ENCODE measurements at regions not wholly inside any gene's neighbourhood (a gene's known extent, or its start where the extent isn't known, plus 50 kb on each side); places are given as distances from the start of the nearest gene placed in this dataset.

GRCh38 chr21:35457097-35457804, 408.1 kb upstream of the RUNX1 start:
- TF ChIP-seq GATA2 (IDR thresholded peaks at IDR 0.05; ENCODE audit: low read depth, low read length) (no peak), GATA3 (IDR thresholded peaks at IDR 0.05; ENCODE audit: low read depth, low read length) (no peak)

- no peak for TF ChIP-seq GATA2 (IDR thresholded peaks at IDR 0.05; ENCODE audit: low read depth, low read length)
- no peak for TF ChIP-seq GATA3 (IDR thresholded peaks at IDR 0.05; ENCODE audit: low read depth, low read length)
Observed at GRCh38 chr21:35451276-35451675, 402.2 kb upstream of the RUNX1 start.

GRCh38 chr21:35450830-35451229, 401.7 kb upstream of the RUNX1 start:
- TF ChIP-seq GATA3 (IDR thresholded peaks at IDR 0.05; ENCODE audit: low read depth, low read length) = no peak
- TF ChIP-seq GATA2 (IDR thresholded peaks at IDR 0.05; ENCODE audit: low read depth, low read length) = no peak

GRCh38 chr21:35449846-35450245, 400.7 kb upstream of the RUNX1 start:
- no peak for TF ChIP-seq GATA2 (IDR thresholded peaks at IDR 0.05; ENCODE audit: low read depth, low read length)
- no peak for TF ChIP-seq GATA3 (IDR thresholded peaks at IDR 0.05; ENCODE audit: low read depth, low read length)

GRCh38 chr21:35448876-35449599, 399.9 kb upstream of the RUNX1 start:
- no peak for TF ChIP-seq GATA2 (IDR thresholded peaks at IDR 0.05; ENCODE audit: low read depth, low read length)
- no peak for TF ChIP-seq GATA3 (IDR thresholded peaks at IDR 0.05; ENCODE audit: low read depth, low read length)

GRCh38 chr21:35444391-35444790, 395.3 kb upstream of the RUNX1 start:
- TF ChIP-seq GATA3 (IDR thresholded peaks at IDR 0.05; ENCODE audit: low read depth, low read length) (no peak), GATA2 (IDR thresholded peaks at IDR 0.05; ENCODE audit: low read depth, low read length) (no peak)

- TF ChIP-seq GATA2 (IDR thresholded peaks at IDR 0.05; ENCODE audit: low read depth, low read length) = no peak
- TF ChIP-seq GATA3 (IDR thresholded peaks at IDR 0.05; ENCODE audit: low read depth, low read length) = no peak
Observed at GRCh38 chr21:35441868-35442582, 392.9 kb upstream of the RUNX1 start.

- no peak for TF ChIP-seq GATA2 (IDR thresholded peaks at IDR 0.05; ENCODE audit: low read depth, low read length)
- TF ChIP-seq GATA3 (IDR thresholded peaks at IDR 0.05; ENCODE audit: low read depth, low read length) = no peak
Observed at GRCh38 chr21:35438643-35439404, 389.7 kb upstream of the RUNX1 start.

GRCh38 chr21:35437941-35438340, 388.8 kb upstream of the RUNX1 start:
- TF ChIP-seq GATA2 (IDR thresholded peaks at IDR 0.05; ENCODE audit: low read depth, low read length) = no peak
- TF ChIP-seq GATA3 (IDR thresholded peaks at IDR 0.05; ENCODE audit: low read depth, low read length) = no peak

GRCh38 chr21:35436899-35437298, 387.8 kb upstream of the RUNX1 start:
- TF ChIP-seq GATA2 (IDR thresholded peaks at IDR 0.05; ENCODE audit: low read depth, low read length) (no peak), GATA3 (IDR thresholded peaks at IDR 0.05; ENCODE audit: low read depth, low read length) (no peak)

GRCh38 chr21:35430260-35430659, 381.2 kb upstream of the RUNX1 start:
- TF ChIP-seq GATA2 (IDR thresholded peaks at IDR 0.05; ENCODE audit: low read depth, low read length) = no peak
- TF ChIP-seq GATA3 (IDR thresholded peaks at IDR 0.05; ENCODE audit: low read depth, low read length) = no peak

GRCh38 chr21:35428937-35429336, 379.8 kb upstream of the RUNX1 start:
- TF ChIP-seq GATA2 (IDR thresholded peaks at IDR 0.05; ENCODE audit: low read depth, low read length) (no peak), GATA3 (IDR thresholded peaks at IDR 0.05; ENCODE audit: low read depth, low read length) (no peak)

GRCh38 chr21:35428489-35428888, 379.4 kb upstream of the RUNX1 start:
- TF ChIP-seq GATA2 (IDR thresholded peaks at IDR 0.05; ENCODE audit: low read depth, low read length) = no peak
- no peak for TF ChIP-seq GATA3 (IDR thresholded peaks at IDR 0.05; ENCODE audit: low read depth, low read length)

- TF ChIP-seq GATA3 (IDR thresholded peaks at IDR 0.05; ENCODE audit: low read depth, low read length) = no peak
- no peak for TF ChIP-seq GATA2 (IDR thresholded peaks at IDR 0.05; ENCODE audit: low read depth, low read length)
Observed at GRCh38 chr21:35428001-35428320, 378.9 kb upstream of the RUNX1 start.

Measured in SH-SY5Y (cell line).